ENCODE measurements at regions not wholly inside any gene's neighbourhood (a gene's known extent, or its start where the extent isn't known, plus 50 kb on each side); places are given as distances from the start of the nearest gene placed in this dataset.

- Histone ChIP-seq H3K9me1 (replicated peaks; ENCODE audit: control insufficient read depth, extremely low read depth, insufficient read depth, low read length) (no peaks in the 10 kb centered on the region), H4K20me1 (replicated peaks; ENCODE audit: control insufficient read depth, extremely low read depth, insufficient read depth, low read length) (no peaks in the 10 kb centered on the region), H3K4me1 (ENCODE audit: control insufficient read depth, extremely low read depth, insufficient read depth, low read length) (no peaks in the 10 kb centered on the region), H3K4me2 (ENCODE audit: insufficient read depth, low read length) (no peak overlapping the region), H3K27ac (ENCODE audit: insufficient read depth, low read depth, low read length) (no peak overlapping the region), H3K27me3 (ENCODE audit: control insufficient read depth in 2 of 2, insufficient read depth in 2 of 2, low read length in 2 of 2) (no peaks in the 10 kb centered on the region), H3K4me3 (replicated peaks in 1 of 3; ENCODE audit: insufficient read depth in 1 of 3, low read depth in 1 of 3, low read length in 3 of 3) (no peak overlapping the region), H3K79me2 (ENCODE audit: control insufficient read depth, insufficient read depth, low read length) (no peaks in the 10 kb centered on the region), H3K36me3 (ENCODE audit: control insufficient read depth in 2 of 2, extremely low read depth in 1 of 2, insufficient read depth in 2 of 2, low read length in 2 of 2) (no peaks in the 10 kb centered on the region), H3K9ac (replicated peaks; ENCODE audit: extremely low read depth, insufficient read depth, low read length) (no peak overlapping the region), H2AFZ (ENCODE audit: low read depth, low read length) (no peak overlapping the region), H3K9me3 (replicated peaks; ENCODE audit: control insufficient read depth, insufficient read depth, low read length) (no peaks in the 10 kb centered on the region)
- ChIA-PET POLR2A (no interaction called here), CTCF (no interaction called here)
- FAIRE-seq: no peak
- dilution Hi-C loops (cut with MboI; ENCODE audit: extremely low pct_ligation_motif_present, low sequenced_read_pairs): no loop called here
- intact Hi-C loops (cut with micrococcal nuclease): no loop called here
- TF ChIP-seq GATA2 (IDR thresholded peaks at IDR 0.05; ENCODE audit: insufficient read depth, insufficient read length, low read depth, low read length) (no peak), EZH2 (IDR thresholded peaks at IDR 0.05; ENCODE audit: borderline replicate concordance, low read depth, low read length, severe bottlenecking) (no peak), JUN (IDR thresholded peaks at IDR 0.05; ENCODE audit: borderline replicate concordance, insufficient read depth, insufficient read length, low read depth) (no peak), CTCF (IDR thresholded peaks at IDR 0.05; ENCODE audit: extremely low read depth in 1 of 2, insufficient read depth in 1 of 2, low read depth in 1 of 2, low read length in 2 of 2) (no peak), FOS (IDR thresholded peaks at IDR 0.05; ENCODE audit: borderline replicate concordance, insufficient read depth, low read length) (no peak), POLR2A (IDR thresholded peaks at IDR 0.05; ENCODE audit: low read depth, low read length) (no peak), MAX (IDR thresholded peaks at IDR 0.05; ENCODE audit: insufficient read depth, insufficient read length) (no peak), MYC (IDR thresholded peaks at IDR 0.05; ENCODE audit: low read depth, low read length) (no peak), POLR2AphosphoS5 (IDR thresholded peaks at IDR 0.05; ENCODE audit: insufficient read depth, low read depth, low read length) (no peak)
- no peak for DNase-seq (ENCODE audit: low read depth, low spot score)
- BruUV-seq (replicated peaks): no TSS peak
Measured at GRCh38 chr3:5319454-5319853, 131.9 kb downstream of the EDEM1 start.

All from endothelial cell of umbilical vein (primary cell).